ENCODE measurements at regions not wholly inside any gene's neighbourhood (a gene's known extent, or its start where the extent isn't known, plus 50 kb on each side); places are given as distances from the start of the nearest gene placed in this dataset.

- no peak for DNase-seq (ENCODE audit: low spot score)
- intact Hi-C loops (cut with DNase I) = no loop called here
- H3K27me3 ChIP-seq (replicated peaks; ENCODE audit: insufficient read depth) = no peaks in the 10 kb centered on the region
- 85% methylated on average over 2 of the region's 2 CpGs for WGBS
- H3K4me3 ChIP-seq = no peak overlapping the region
- no peaks in the 10 kb centered on the region for H3K9me3 ChIP-seq
- no peaks in the 10 kb centered on the region for H3K4me1 ChIP-seq (replicated peaks)
- TF ChIP-seq POLR2A (IDR thresholded peaks at IDR 0.05) (no peak), CTCF (IDR thresholded peaks at IDR 0.05) (no peak), POLR2AphosphoS5 (IDR thresholded peaks at IDR 0.05) (no peak)
- H3K27ac ChIP-seq = no peak overlapping the region
- H3K36me3 ChIP-seq = no peaks in the 10 kb centered on the region
Measured at GRCh38 chr4:134401798-134402197, 200.2 kb upstream of the PABPC4L start.

GRCh38 chr4:134393592-134393991 lies 192.0 kb upstream of the PABPC4L start:
- H3K4me3 ChIP-seq = no peak overlapping the region
- no peaks in the 10 kb centered on the region for H3K27me3 ChIP-seq (replicated peaks; ENCODE audit: insufficient read depth)
- TF ChIP-seq CTCF (IDR thresholded peaks at IDR 0.05) = no peak
- TF ChIP-seq POLR2AphosphoS5 (IDR thresholded peaks at IDR 0.05) = no peak
- no peak for TF ChIP-seq POLR2A (IDR thresholded peaks at IDR 0.05)
- 99% methylated on average over 2 of the region's 2 CpGs for WGBS
- no peak for DNase-seq (ENCODE audit: low spot score)
- no peaks in the 10 kb centered on the region for H3K4me1 ChIP-seq (replicated peaks)
- H3K36me3 ChIP-seq = no peaks in the 10 kb centered on the region
- no peak overlapping the region for H3K27ac ChIP-seq
- H3K9me3 ChIP-seq = no peaks in the 10 kb centered on the region
- intact Hi-C loops (cut with DNase I) = no loop called here

GRCh38 chr4:134390319-134390718 lies 188.7 kb upstream of the PABPC4L start:
- H3K27ac ChIP-seq = no peak overlapping the region
- intact Hi-C loops (cut with DNase I) = no loop called here
- DNase-seq (ENCODE audit: low spot score) = no peak
- H3K36me3 ChIP-seq = no peaks in the 10 kb centered on the region
- TF ChIP-seq CTCF (IDR thresholded peaks at IDR 0.05) (no peak), POLR2A (IDR thresholded peaks at IDR 0.05) (no peak), POLR2AphosphoS5 (IDR thresholded peaks at IDR 0.05) (no peak)
- H3K9me3 ChIP-seq = no peaks in the 10 kb centered on the region
- H3K4me1 ChIP-seq (replicated peaks) = no peaks in the 10 kb centered on the region
- H3K4me3 ChIP-seq = no peak overlapping the region
- no peaks in the 10 kb centered on the region for H3K27me3 ChIP-seq (replicated peaks; ENCODE audit: insufficient read depth)
- 72% methylated on average over 2 of the region's 2 CpGs for whole genome bisulfite sequencing

- 86% methylated on average over 4 of the region's 4 CpGs for WGBS
- no peak for TF ChIP-seq CTCF (IDR thresholded peaks at IDR 0.05)
- TF ChIP-seq POLR2A (IDR thresholded peaks at IDR 0.05) = no peak
- TF ChIP-seq POLR2AphosphoS5 (IDR thresholded peaks at IDR 0.05) = no peak
- Histone ChIP-seq H3K27ac (no peak overlapping the region), H3K36me3 (no peaks in the 10 kb centered on the region), H3K4me1 (replicated peaks) (no peaks in the 10 kb centered on the region), H3K9me3 (no peaks in the 10 kb centered on the region), H3K27me3 (replicated peaks; ENCODE audit: insufficient read depth) (no peaks in the 10 kb centered on the region), H3K4me3 (no peak overlapping the region)
- DNase-seq (ENCODE audit: low spot score) = no peak
- intact Hi-C loops (cut with DNase I) = no loop called here
Measured at GRCh38 chr4:134388351-134388750, 186.8 kb upstream of the PABPC4L start.

GRCh38 chr4:134382478-134383227 lies 181.1 kb upstream of the PABPC4L start:
- DNase-seq (ENCODE audit: low spot score) = no peak
- Histone ChIP-seq H3K27me3 (replicated peaks; ENCODE audit: insufficient read depth) (no peaks in the 10 kb centered on the region), H3K4me1 (replicated peaks) (no peaks in the 10 kb centered on the region), H3K27ac (no peak overlapping the region), H3K4me3 (no peak overlapping the region), H3K36me3 (no peaks in the 10 kb centered on the region), H3K9me3 (no peaks in the 10 kb centered on the region)
- TF ChIP-seq POLR2A (IDR thresholded peaks at IDR 0.05) (no peak), CTCF (IDR thresholded peaks at IDR 0.05) (no peak), POLR2AphosphoS5 (IDR thresholded peaks at IDR 0.05) (no peak)
- intact Hi-C loops (cut with DNase I) = no loop called here

Measured in prostate gland (tissue), 2 donors.